Naive thymus-derived CD4-positive, alpha-beta T cell (primary cell): ENCODE measurements at regions not wholly inside any gene's neighbourhood (a gene's known extent, or its start where the extent isn't known, plus 50 kb on each side); places are given as distances from the start of the nearest gene placed in this dataset.

Experiments used
- ATAC-seq: fragments of 150-1000 bp; cut with Tn5 transposase; 2 replicates; pipeline ENCODE4 v1.10.0; 2021; ENCODE audit warnings: mild to moderate bottlenecking, moderate library complexity
- CTCF ChIA-PET: fragments of 350-600 bp; sonication (Branson Sonifier 250); formaldehyde crosslinking; loops from one replicate; lab custom pipeline; 2021; ENCODE audit warnings: antibody characterized with exemption; lab: Charles Lee
- POLR2A ChIA-PET: fragments of 350-600 bp; sonication (Branson Sonifier 250); formaldehyde crosslinking; loops from one replicate; lab custom pipeline; 2021; ENCODE audit warnings: antibody characterized with exemption, inconsistent platforms; lab: Charles Lee
- DNase-seq, 9 donors: peaks; one replicate each; pipeline versions ENCODE4 v3.0.0 to v3.0.0-alpha.2; 2020 to 2022; ENCODE audit warnings: mixed read lengths in 1 of 9
- H3K27ac ChIP-seq: one replicate; pipeline ENCODE4 v1.7.0; 2013; ENCODE audit warnings: mild to moderate bottlenecking, low read depth, low read length, moderate library complexity
- H3K27me3 ChIP-seq, 2 donors: one replicate each; pipeline ENCODE4 v1.7.0; 2013; ENCODE audit warnings: low read length in 2 of 2, mild to moderate bottlenecking in 2 of 2, moderate library complexity in 2 of 2; ENCODE audit not compliant: control insufficient read depth in 2 of 2, insufficient read depth in 2 of 2
- H3K36me3 ChIP-seq, 3 experiments: 1 replicate in 2 of 3; 2 replicates in 1 of 3; pipeline ENCODE4 v1.7.0; 2013; ENCODE audit warnings: low read length in 3 of 3, mild to moderate bottlenecking in 3 of 3, moderate library complexity in 1 of 3; ENCODE audit not compliant: insufficient read depth in 3 of 3, control insufficient read depth in 2 of 3
- H3K4me1 ChIP-seq, 2 donors: one replicate each; pipeline ENCODE4 v1.7.0; 2013; ENCODE audit warnings: low read length in 2 of 2, mild to moderate bottlenecking in 2 of 2, moderate library complexity in 1 of 2; ENCODE audit not compliant: control insufficient read depth in 2 of 2, insufficient read depth in 2 of 2
- H3K4me3 ChIP-seq: 2 replicates; pipeline ENCODE4 v1.7.0; 2013; ENCODE audit warnings: mild to moderate bottlenecking, low read length
- H3K9me3 ChIP-seq, 3 experiments: 1 replicate in 2 of 3; 2 replicates in 1 of 3; pipeline ENCODE4 v1.7.0; 2013; ENCODE audit warnings: low read length in 3 of 3; ENCODE audit not compliant: control insufficient read depth in 2 of 3
- H3K27ac Mint-ChIP-seq, 9 donors: one replicate each; pipeline ENCODE4 v1.8.0; 2020 to 2022; ENCODE audit warnings: mixed read lengths in 9 of 9, mild to moderate bottlenecking in 8 of 9, moderate library complexity in 5 of 9, inconsistent platforms in 2 of 9
- H3K27me3 Mint-ChIP-seq, 5 donors: one replicate each; pipeline ENCODE4 v1.8.0; 2021 to 2022; ENCODE audit warnings: mixed read lengths in 5 of 5, mild to moderate bottlenecking in 1 of 5
- H3K36me3 Mint-ChIP-seq, 5 donors: one replicate each; pipeline ENCODE4 v1.8.0; 2020 to 2022; ENCODE audit warnings: mixed read lengths in 5 of 5, mild to moderate bottlenecking in 3 of 5, inconsistent platforms in 1 of 5
- H3K4me1 Mint-ChIP-seq, 7 donors: one replicate each; pipeline ENCODE4 v1.8.0; 2020 to 2022; ENCODE audit warnings: mixed read lengths in 7 of 7, mild to moderate bottlenecking in 3 of 7, inconsistent platforms in 1 of 7
- H3K4me3 Mint-ChIP-seq, 10 donors: one replicate each; pipeline ENCODE4 v1.8.0; 2020 to 2022; ENCODE audit warnings: mild to moderate bottlenecking in 10 of 10, mixed read lengths in 10 of 10, moderate library complexity in 6 of 10, inconsistent platforms in 2 of 10
- H3K9me3 Mint-ChIP-seq, 11 donors: one replicate each; pipeline ENCODE4 v1.8.0; 2020 to 2022; ENCODE audit warnings: mixed read lengths in 11 of 11, mild to moderate bottlenecking in 4 of 11, inconsistent platforms in 1 of 11, moderate library complexity in 1 of 11
- intact Hi-C, 2 donors: fragments of 100-400 bp; cut with micrococcal nuclease; formaldehyde crosslinking; loops; one replicate each; pipeline ENCODE4 v1.15.1; 2023

DNA sequence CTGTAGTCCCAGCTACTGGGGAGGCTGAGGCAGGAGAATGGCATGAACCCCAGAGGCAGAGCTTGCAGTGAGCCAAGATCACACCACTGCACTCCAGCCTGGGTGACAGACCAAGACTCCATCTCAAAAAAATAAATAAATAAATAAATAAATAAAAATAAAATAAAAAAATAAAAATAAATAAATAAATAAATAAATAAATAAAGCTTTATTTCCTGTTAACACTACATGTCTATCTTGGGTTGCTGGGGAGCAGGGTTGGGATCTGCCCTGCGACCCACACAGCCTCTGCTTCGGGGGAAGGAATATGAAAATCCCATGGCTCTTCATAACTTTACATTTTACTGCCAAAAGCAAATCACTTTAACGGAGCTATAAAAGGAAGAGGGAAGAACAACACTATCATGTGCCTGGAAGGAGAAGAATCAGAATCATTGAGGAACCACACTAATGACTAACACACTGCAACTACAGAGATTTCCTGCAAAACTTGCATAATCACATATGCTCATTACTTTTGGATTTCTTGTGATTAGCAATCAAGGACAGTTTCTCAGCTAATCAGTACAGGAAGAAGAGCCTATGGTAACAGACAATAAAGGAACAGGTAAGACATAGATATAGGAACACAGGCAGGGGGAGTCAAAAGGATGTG, 72.8 kb upstream of the CD55 start:
- ATAC-seq = peak; percentile 67
- no peak overlapping the region for H3K27ac Mint-ChIP-seq
- intact Hi-C loops = no loop called here

DNA sequence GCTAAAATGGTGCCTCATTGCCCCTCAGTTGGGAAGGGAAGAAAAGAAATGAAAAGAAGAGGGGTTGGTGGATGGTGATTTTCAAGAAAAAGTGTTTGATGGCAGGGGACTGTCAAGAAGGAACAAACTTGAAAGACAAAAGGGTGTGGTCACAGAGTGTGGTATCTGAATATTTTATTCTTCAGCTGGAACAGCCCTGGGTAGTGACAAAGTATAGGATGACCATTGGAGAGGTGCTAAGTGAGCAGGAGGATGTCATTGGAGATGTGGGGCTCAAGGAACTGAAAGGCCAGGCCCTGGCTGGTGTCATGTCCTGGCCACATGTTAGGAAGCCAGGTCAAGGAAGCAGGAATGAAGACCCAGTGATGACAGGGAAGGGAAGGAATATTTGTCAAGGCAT, 71.0 kb upstream of the CD55 start:
- peaks cover 0 to 15% (median 0%) of the 10 kb centered on the region in 5 donors for H3K27me3 Mint-ChIP-seq
- ChIA-PET CTCF (no interaction called here), POLR2A (no interaction called here)
- DNase-seq (no peak), ATAC-seq (no peak)
- H3K4me1 ChIP-seq = no peaks in the 10 kb centered on the region
- no peak overlapping the region for H3K4me3 ChIP-seq
- intact Hi-C loops = no loop called here
- H3K4me1 Mint-ChIP-seq = peaks cover 0 to 21% (median 7%) of the 10 kb centered on the region in 7 donors
- H3K36me3 Mint-ChIP-seq = peaks cover 0 to 10% (median 3%) of the 10 kb centered on the region in 5 donors
- H3K36me3 ChIP-seq = no peaks in the 10 kb centered on the region
- H3K4me3 Mint-ChIP-seq = no peak overlapping the region
- peak overlapping the region in 2 of 9 donors; percentile 18 to 70 for H3K27ac Mint-ChIP-seq
- H3K9me3 ChIP-seq = no peaks in the 10 kb centered on the region
- no peaks in the 10 kb centered on the region for H3K27me3 ChIP-seq
- peaks cover 2 to 21% (median 8%) of the 10 kb centered on the region in 11 donors for H3K9me3 Mint-ChIP-seq
- no peak overlapping the region for H3K27ac ChIP-seq

More for the DNA sequence above, 72.8 kb upstream of the CD55 start:
- H3K4me3 ChIP-seq = no peak overlapping the region
- Mint-ChIP-seq H3K4me3 (no peak overlapping the region), H3K4me1 (peaks cover 0 to 26% (median 10%) of the 10 kb centered on the region in 7 donors), H3K27me3 (peaks cover 0 to 12% (median 0%) of the 10 kb centered on the region in 5 donors), H3K9me3 (peaks cover 0 to 9% (median 0%) of the 10 kb centered on the region in 11 donors), H3K36me3 (peaks cover 0 to 3% (median 0%) of the 10 kb centered on the region in 5 donors)
- H3K36me3 ChIP-seq = no peaks in the 10 kb centered on the region
- no peak overlapping the region for H3K27ac ChIP-seq
- no peaks in the 10 kb centered on the region for H3K27me3 ChIP-seq
- no peak for DNase-seq
- ChIA-PET POLR2A (interaction anchor here (0.7 to 1.0 kb wide), 2 partner anchors 42 to 61 kb away, joined by 3 read pairs; no protein-coding TSS in a partner anchor), CTCF (no interaction called here)
- H3K4me1 ChIP-seq = no peaks in the 10 kb centered on the region
- H3K9me3 ChIP-seq = no peaks in the 10 kb centered on the region

DNA sequence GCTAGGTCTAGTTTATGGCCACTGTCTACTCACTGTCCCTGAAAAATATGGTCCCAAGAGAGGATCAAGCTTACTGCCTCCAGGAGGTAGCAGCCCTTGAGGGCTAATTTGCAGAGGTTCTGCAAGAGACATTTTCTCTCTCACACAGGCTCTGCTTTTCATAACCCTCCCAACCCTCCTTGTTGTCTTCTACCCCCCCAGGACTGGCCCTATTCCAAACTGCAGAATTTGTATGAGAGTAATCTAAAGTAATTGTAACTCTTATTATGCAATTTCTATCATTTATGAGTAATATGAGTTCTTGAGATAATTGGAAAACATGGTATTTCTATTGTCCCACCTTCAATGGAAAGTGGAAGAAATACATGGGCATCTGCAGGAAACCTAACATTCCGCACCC, 70.4 kb upstream of the CD55 start:
- Histone ChIP-seq H3K9me3 (no peaks in the 10 kb centered on the region), H3K4me3 (no peak overlapping the region), H3K4me1 (no peaks in the 10 kb centered on the region), H3K27me3 (no peaks in the 10 kb centered on the region), H3K36me3 (no peaks in the 10 kb centered on the region), H3K27ac (no peak overlapping the region)
- Mint-ChIP-seq H3K4me1 (peaks cover 0 to 18% (median 5%) of the 10 kb centered on the region in 7 donors), H3K36me3 (peaks cover 0 to 13% (median 5%) of the 10 kb centered on the region in 5 donors), H3K27ac (no peak overlapping the region), H3K4me3 (no peak overlapping the region), H3K9me3 (peaks cover 3 to 24% (median 9%) of the 10 kb centered on the region in 11 donors), H3K27me3 (peaks cover 0 to 13% (median 0%) of the 10 kb centered on the region in 5 donors)
- POLR2A ChIA-PET = no interaction called here
- intact Hi-C loops = no loop called here
- ATAC-seq (no peak), DNase-seq (no peak)
- CTCF ChIA-PET = no interaction called here

DNA sequence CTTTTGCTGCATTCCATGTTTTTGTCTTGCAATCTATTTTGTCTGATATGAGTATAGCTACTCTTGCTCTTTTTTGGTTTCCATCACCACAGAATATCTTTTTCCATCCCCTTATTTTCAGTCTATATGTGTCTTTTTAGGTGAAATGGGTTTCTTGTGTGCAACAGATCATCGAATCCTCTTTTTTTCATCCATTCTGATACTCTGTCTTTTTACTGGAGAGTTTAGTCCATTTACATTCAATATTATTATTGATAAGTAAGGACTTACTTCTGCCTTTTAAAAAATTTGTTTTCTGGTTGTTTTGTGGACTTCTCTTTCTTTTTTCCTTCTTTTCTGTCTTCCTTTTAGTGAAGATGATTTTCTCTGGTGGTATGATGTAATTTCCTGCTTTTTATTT, 64.6 kb upstream of the CD55 start:
- H3K4me3 Mint-ChIP-seq = no peak overlapping the region
- CTCF ChIA-PET = no interaction called here
- Histone ChIP-seq H3K36me3 (no peaks in the 10 kb centered on the region), H3K9me3 (no peaks in the 10 kb centered on the region), H3K4me3 (no peak overlapping the region), H3K27me3 (no peaks in the 10 kb centered on the region), H3K27ac (no peak overlapping the region), H3K4me1 (no peaks in the 10 kb centered on the region)
- H3K36me3 Mint-ChIP-seq = peaks cover 5 to 21% (median 16%) of the 10 kb centered on the region in 5 donors
- H3K27ac Mint-ChIP-seq = no peak overlapping the region
- H3K27me3 Mint-ChIP-seq = peaks cover 0 to 15% (median 4%) of the 10 kb centered on the region in 5 donors
- ATAC-seq (no peak), DNase-seq (no peak)
- intact Hi-C loops = no loop called here
- H3K4me1 Mint-ChIP-seq = no peaks in the 10 kb centered on the region
- POLR2A ChIA-PET = no interaction called here
- peaks cover 7 to 42% (median 13%) of the 10 kb centered on the region in 11 donors for H3K9me3 Mint-ChIP-seq

DNA sequence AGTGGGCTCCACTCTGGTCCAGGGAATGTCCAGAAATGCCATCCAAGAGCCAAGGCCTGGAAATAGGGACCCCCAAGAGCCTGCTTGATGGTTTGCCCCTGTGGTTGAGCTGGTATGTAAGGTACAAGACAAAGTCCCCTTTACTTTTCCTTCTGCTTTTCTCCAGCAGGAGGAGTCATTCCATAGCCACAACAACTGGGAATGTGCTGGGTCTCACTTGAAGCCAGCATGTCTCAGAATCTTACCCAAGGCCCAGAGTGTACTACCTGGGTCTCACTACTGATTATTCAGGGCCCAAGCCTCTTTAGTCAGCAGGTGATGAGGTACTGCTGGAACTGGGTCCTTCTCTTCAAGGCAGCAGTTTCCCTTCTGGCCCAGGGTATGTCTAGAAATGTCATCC, 62.1 kb upstream of the CD55 start:
- H3K9me3 ChIP-seq = no peaks in the 10 kb centered on the region
- Mint-ChIP-seq H3K9me3 (peaks cover 7 to 36% (median 16%) of the 10 kb centered on the region in 11 donors), H3K27me3 (peaks cover 0 to 4% (median 2%) of the 10 kb centered on the region in 5 donors), H3K27ac (no peak overlapping the region), H3K36me3 (peaks cover 10 to 22% (median 17%) of the 10 kb centered on the region in 5 donors), H3K4me1 (no peaks in the 10 kb centered on the region), H3K4me3 (peak overlapping the region in 1 of 10 donors; percentile 22)
- no peaks in the 10 kb centered on the region for H3K4me1 ChIP-seq
- no peak for ATAC-seq
- H3K4me3 ChIP-seq = no peak overlapping the region
- no peaks in the 10 kb centered on the region for H3K36me3 ChIP-seq
- DNase-seq = no peak
- ChIA-PET POLR2A (interaction anchor here (1.2 kb wide), 1 partner anchor 62 kb away, joined by 4 read pairs; the partner anchor contains the start of gene CD55), CTCF (interaction anchor here (1.5 kb wide), 2 partner anchors 18 to 146 kb away, joined by 3 to 4 read pairs; no protein-coding TSS in a partner anchor)
- H3K27me3 ChIP-seq = no peaks in the 10 kb centered on the region
- no peak overlapping the region for H3K27ac ChIP-seq
- intact Hi-C loops = loop anchor here in 1 of 2 donors (1.0 kb wide), 1 partner anchor 145 kb away; no protein-coding TSS in a partner anchor

DNA sequence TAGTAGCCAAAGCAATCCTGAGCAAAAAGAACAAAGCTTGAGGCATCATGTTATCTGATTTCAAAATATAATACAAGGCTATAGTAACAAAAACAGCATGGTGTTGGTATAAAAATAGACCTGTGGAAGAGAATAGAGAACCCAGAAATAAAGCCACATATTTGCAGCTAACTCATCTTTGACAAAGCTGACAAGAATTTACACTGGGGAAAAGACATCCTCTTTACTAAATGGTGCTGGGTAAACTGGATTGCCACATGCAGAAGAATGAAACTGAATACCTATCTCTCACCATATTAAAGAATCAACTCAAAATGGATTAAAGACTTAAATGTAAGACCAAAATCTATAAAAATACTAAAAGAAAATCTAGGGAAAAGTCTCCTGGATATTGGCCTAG, 59.5 kb upstream of the CD55 start:
- Mint-ChIP-seq H3K9me3 (peaks cover 0 to 18% (median 8%) of the 10 kb centered on the region in 11 donors), H3K27ac (peak overlapping the region in 2 of 9 donors; percentile 13 to 47), H3K4me3 (no peak overlapping the region), H3K36me3 (peaks cover 0 to 15% (median 9%) of the 10 kb centered on the region in 5 donors), H3K27me3 (peaks cover 0 to 5% (median 4%) of the 10 kb centered on the region in 5 donors), H3K4me1 (no peaks in the 10 kb centered on the region)
- DNase-seq (no peak), ATAC-seq (no peak)
- Histone ChIP-seq H3K36me3 (no peaks in the 10 kb centered on the region), H3K27me3 (no peaks in the 10 kb centered on the region), H3K4me1 (no peaks in the 10 kb centered on the region), H3K27ac (no peak overlapping the region), H3K9me3 (no peaks in the 10 kb centered on the region), H3K4me3 (no peak overlapping the region)
- ChIA-PET POLR2A (interaction anchor here (0.6 kb wide), 1 partner anchor 62 kb away, joined by 3 read pairs; no protein-coding TSS in a partner anchor), CTCF (no interaction called here)
- intact Hi-C loops = loop anchor here in 1 of 2 donors (10.0 kb wide), 1 partner anchor 143 kb away; no protein-coding TSS in a partner anchor
